ENCODE measurements at regions not wholly inside any gene's neighbourhood (a gene's known extent, or its start where the extent isn't known, plus 50 kb on each side); places are given as distances from the start of the nearest gene placed in this dataset.

GRCh38 chr7:10703981-10704380 lies 269.7 kb upstream of the PHF14 start:
- DNase-seq (ENCODE audit: low read depth), result no peak
- no peak for TF ChIP-seq CTCF (IDR thresholded peaks at IDR 0.05; ENCODE audit: control insufficient read depth, insufficient read depth, low read depth, low read length, missing control alignments)
- H3K4me3 ChIP-seq (ENCODE audit: control insufficient read depth, low read depth, low read length), result no peak overlapping the region

GRCh38 chr7:10704653-10705052 lies 269.0 kb upstream of the PHF14 start:
- no peak for TF ChIP-seq CTCF (IDR thresholded peaks at IDR 0.05; ENCODE audit: control insufficient read depth, insufficient read depth, low read depth, low read length, missing control alignments)
- no peak overlapping the region for H3K4me3 ChIP-seq (ENCODE audit: control insufficient read depth, low read depth, low read length)
- DNase-seq (ENCODE audit: low read depth), result no peak

DNA sequence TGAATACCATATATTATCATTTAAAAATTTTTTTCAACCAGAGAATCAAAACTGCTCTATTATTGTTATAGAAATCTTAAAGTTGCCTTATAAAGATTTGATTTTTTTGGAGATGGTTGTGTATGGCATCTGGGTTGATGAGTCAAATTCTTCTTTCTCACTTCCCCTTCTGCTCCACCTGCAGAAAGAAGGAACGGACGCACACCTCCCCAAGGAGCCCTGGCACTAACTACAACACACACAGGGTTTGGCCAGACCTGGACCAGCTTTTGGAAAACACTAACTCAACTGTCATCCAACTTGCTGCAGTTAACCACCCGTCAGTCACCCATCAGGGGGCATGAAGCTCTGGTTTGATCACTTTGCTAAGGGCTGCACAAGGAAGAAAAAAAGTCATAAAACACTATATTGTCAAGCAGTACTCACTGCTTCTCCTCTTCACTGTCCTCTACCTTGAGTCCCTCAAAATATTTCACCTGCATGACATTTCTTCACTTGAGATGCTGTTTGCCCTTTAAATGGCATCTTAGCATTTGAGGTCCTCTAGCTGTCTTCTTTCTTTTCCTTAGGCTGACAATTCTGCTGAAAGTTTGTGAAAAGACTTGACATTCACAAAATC lies 266.7 kb upstream of the PHF14 start:
- no peak for TF ChIP-seq CTCF (IDR thresholded peaks at IDR 0.05; ENCODE audit: control insufficient read depth, insufficient read depth, low read depth, low read length, missing control alignments)
- no peak for DNase-seq (ENCODE audit: low read depth)
- no peak overlapping the region for H3K4me3 ChIP-seq (ENCODE audit: control insufficient read depth, low read depth, low read length)

GRCh38 chr7:10707519-10707918 lies 266.2 kb upstream of the PHF14 start:
- TF ChIP-seq CTCF (IDR thresholded peaks at IDR 0.05; ENCODE audit: control insufficient read depth, insufficient read depth, low read depth, low read length, missing control alignments), result no peak
- H3K4me3 ChIP-seq (ENCODE audit: control insufficient read depth, low read depth, low read length), result no peak overlapping the region
- no peak for DNase-seq (ENCODE audit: low read depth)

GRCh38 chr7:10708447-10708846 lies 265.2 kb upstream of the PHF14 start:
- no peak for DNase-seq (ENCODE audit: low read depth)
- no peak overlapping the region for H3K4me3 ChIP-seq (ENCODE audit: control insufficient read depth, low read depth, low read length)
- TF ChIP-seq CTCF (IDR thresholded peaks at IDR 0.05; ENCODE audit: control insufficient read depth, insufficient read depth, low read depth, low read length, missing control alignments), result no peak

DNA sequence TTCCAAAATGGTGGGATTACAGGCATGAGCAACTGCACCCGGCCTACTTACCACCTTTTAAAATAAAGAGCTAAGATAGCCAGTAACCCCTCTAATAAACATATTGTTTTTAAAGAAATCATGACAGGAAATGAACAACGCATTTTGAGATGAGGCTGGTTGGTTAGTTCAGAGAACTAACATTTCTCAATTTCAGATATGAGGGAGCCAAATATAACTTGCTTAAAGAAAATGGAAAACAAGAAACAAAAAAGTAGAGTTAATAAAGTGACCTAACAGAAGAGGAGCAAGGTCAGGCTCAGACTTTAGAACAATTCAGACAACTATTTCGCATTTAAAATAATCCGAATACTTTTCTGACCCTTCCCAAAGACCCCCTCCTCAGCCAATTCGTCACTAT lies 254.9 kb upstream of the PHF14 start:
- DNase-seq (ENCODE audit: low read depth), result no peak
- H3K4me3 ChIP-seq (ENCODE audit: control insufficient read depth, low read depth, low read length), result no peak overlapping the region
- no peak for TF ChIP-seq CTCF (IDR thresholded peaks at IDR 0.05; ENCODE audit: control insufficient read depth, insufficient read depth, low read depth, low read length, missing control alignments)

DNA sequence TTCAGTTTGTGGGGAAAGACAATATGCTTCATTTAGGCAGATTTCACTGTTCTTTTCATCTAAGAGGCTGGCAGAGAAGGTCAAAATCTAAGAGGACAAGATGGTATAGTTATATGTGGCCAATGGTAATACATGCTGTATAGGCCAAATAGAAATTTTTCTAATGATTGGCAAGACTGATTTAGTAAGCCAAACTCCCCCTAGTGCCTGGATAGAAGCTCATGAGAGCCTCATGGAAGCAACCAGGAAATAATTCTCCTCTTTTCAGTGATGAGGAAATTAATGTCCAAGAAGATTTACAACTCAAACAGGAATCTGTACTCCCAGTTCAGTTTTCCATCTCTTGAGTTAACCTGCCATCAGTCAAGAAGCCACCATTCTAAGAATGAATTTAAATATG lies 253.6 kb upstream of the PHF14 start:
- H3K4me3 ChIP-seq (ENCODE audit: control insufficient read depth, low read depth, low read length), result no peak overlapping the region
- TF ChIP-seq CTCF (IDR thresholded peaks at IDR 0.05; ENCODE audit: control insufficient read depth, insufficient read depth, low read depth, low read length, missing control alignments), result no peak
- no peak for DNase-seq (ENCODE audit: low read depth)

Data from AG09309 (cell line).